ENCODE measurements at regions not wholly inside any gene's neighbourhood (a gene's known extent, or its start where the extent isn't known, plus 50 kb on each side); places are given as distances from the start of the nearest gene placed in this dataset.
"Not testable (repeated sequence)": the region's sequence is repeated elsewhere in the genome, so short reads cannot be mapped to it uniquely, and the experiment has no call there.

- Mint-ChIP-seq H3K27ac (no peak overlapping the region), H3K4me3 (no peak overlapping the region), H3K9me3 (no peaks in the 10 kb centered on the region), H3K27me3 (ENCODE audit: insufficient read depth) (no peaks in the 10 kb centered on the region), H3K36me3 (ENCODE audit: low read depth) (no peaks in the 10 kb centered on the region), H3K4me1 (peaks cover 7% of the 10 kb centered on the region)
- Histone ChIP-seq H3K27ac (ENCODE audit: low read depth, low read length) (no peak overlapping the region), H3K4me1 (ENCODE audit: control insufficient read depth, insufficient read depth, low read length) (peaks cover 3% of the 10 kb centered on the region), H3K4me3 (ENCODE audit: low read length) (no peak overlapping the region), H3K9me3 (ENCODE audit: control insufficient read depth, low read length) (no peaks in the 10 kb centered on the region), H3K36me3 (ENCODE audit: control insufficient read depth, insufficient read depth, low read length) (no peaks in the 10 kb centered on the region), H3K27me3 (ENCODE audit: control insufficient read depth, insufficient read depth, low read length, poor library complexity, severe bottlenecking) (no peaks in the 10 kb centered on the region), H3K9ac (ENCODE audit: extremely low read depth, low read length, poor library complexity, severe bottlenecking) (no peak overlapping the region)
- 94 to 100% methylated on average over 1 of the region's 1 CpG for WGBS, 2 experiments (ENCODE audit: insufficient coverage in 1 of 2, insufficient read length in 1 of 2)
- no peak for DNase-seq
- no peak for TF ChIP-seq CTCF (conservative IDR thresholded peaks at IDR 0.05)
These were observed 155.9 kb downstream of the SEC23IP start for GRCh38 chr10:120048391-120048790.

GRCh38 chr10:120051671-120052070 is 159.1 kb downstream of the SEC23IP start:
- DNase-seq: no peak
- H3K27ac Mint-ChIP-seq: no peak overlapping the region
- Histone ChIP-seq H3K9ac (ENCODE audit: extremely low read depth, low read length, poor library complexity, severe bottlenecking) (no peak overlapping the region), H3K4me3 (ENCODE audit: low read length) (no peak overlapping the region), H3K27ac (ENCODE audit: low read depth, low read length) (no peak overlapping the region), H3K36me3 (ENCODE audit: control insufficient read depth, insufficient read depth, low read length) (no peaks in the 10 kb centered on the region), H3K9me3 (ENCODE audit: control insufficient read depth, low read length) (peaks cover 8% of the 10 kb centered on the region), H3K27me3 (ENCODE audit: control insufficient read depth, insufficient read depth, low read length, poor library complexity, severe bottlenecking) (no peaks in the 10 kb centered on the region), H3K4me1 (ENCODE audit: control insufficient read depth, insufficient read depth, low read length) (peaks cover 3% of the 10 kb centered on the region)
- H3K36me3 Mint-ChIP-seq (ENCODE audit: low read depth): no peaks in the 10 kb centered on the region
- no peaks in the 10 kb centered on the region for H3K27me3 Mint-ChIP-seq (ENCODE audit: insufficient read depth)
- 91 to 98% methylated on average over 4 to 6 of the region's 6 CpGs for WGBS, 2 experiments (ENCODE audit: insufficient coverage in 1 of 2, insufficient read length in 1 of 2)
- peaks cover 7% of the 10 kb centered on the region for H3K4me1 Mint-ChIP-seq
- no peak overlapping the region for H3K4me3 Mint-ChIP-seq
- TF ChIP-seq CTCF (conservative IDR thresholded peaks at IDR 0.05): no peak
- no peaks in the 10 kb centered on the region for H3K9me3 Mint-ChIP-seq

DNA sequence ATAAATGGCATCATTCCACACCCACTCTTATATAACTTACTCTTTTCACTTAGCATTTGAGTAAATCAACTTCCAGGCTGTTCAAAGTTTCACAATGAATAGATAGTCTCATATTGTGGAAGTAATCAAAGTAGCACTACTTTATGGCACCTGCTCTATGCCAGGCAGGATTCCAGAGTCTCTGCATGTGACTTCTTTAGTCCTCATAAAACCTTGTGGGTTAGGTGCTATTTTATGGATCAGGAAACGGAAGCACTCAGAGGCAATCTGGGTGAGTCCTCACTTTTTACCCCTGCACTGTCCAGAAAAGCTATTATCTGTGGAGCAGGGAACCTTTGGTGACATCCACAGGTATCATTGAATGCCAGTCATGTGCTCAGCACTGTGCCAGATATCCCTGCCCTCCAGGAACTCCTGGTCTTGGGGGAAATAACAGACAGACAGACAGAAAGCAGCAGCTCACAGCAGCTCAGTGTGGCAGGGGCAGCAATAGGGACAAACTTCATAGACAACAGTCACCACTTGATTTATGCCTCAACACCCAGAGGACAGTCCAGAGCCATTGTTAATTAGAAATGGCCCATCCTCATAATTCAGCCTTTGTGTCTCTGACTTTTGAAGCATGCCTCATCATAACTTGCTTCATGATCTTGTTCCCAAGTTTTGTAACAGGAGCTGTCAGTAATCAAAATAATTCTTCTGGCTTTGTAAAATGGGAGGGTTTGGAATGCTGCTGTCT is 160.6 kb downstream of the SEC23IP start:
- Mint-ChIP-seq H3K36me3 (ENCODE audit: low read depth) (no peaks in the 10 kb centered on the region), H3K9me3 (no peaks in the 10 kb centered on the region), H3K4me3 (no peak overlapping the region), H3K27ac (no peak overlapping the region), H3K4me1 (peaks cover 11% of the 10 kb centered on the region), H3K27me3 (ENCODE audit: insufficient read depth) (no peaks in the 10 kb centered on the region)
- Histone ChIP-seq H3K27ac (ENCODE audit: low read depth, low read length) (no peak overlapping the region), H3K4me3 (ENCODE audit: low read length) (no peak overlapping the region), H3K4me1 (ENCODE audit: control insufficient read depth, insufficient read depth, low read length) (peaks cover 3% of the 10 kb centered on the region), H3K36me3 (ENCODE audit: control insufficient read depth, insufficient read depth, low read length) (no peaks in the 10 kb centered on the region), H3K9me3 (ENCODE audit: control insufficient read depth, low read length) (peaks cover 8% of the 10 kb centered on the region), H3K27me3 (ENCODE audit: control insufficient read depth, insufficient read depth, low read length, poor library complexity, severe bottlenecking) (no peaks in the 10 kb centered on the region), H3K9ac (ENCODE audit: extremely low read depth, low read length, poor library complexity, severe bottlenecking) (no peak overlapping the region)
- TF ChIP-seq CTCF (conservative IDR thresholded peaks at IDR 0.05): no peak
- WGBS, 2 experiments (ENCODE audit: insufficient coverage in 1 of 2, insufficient read length in 1 of 2): 83 to 89% methylated on average over 1 of the region's 1 CpG
- DNase-seq: no peak

DNA sequence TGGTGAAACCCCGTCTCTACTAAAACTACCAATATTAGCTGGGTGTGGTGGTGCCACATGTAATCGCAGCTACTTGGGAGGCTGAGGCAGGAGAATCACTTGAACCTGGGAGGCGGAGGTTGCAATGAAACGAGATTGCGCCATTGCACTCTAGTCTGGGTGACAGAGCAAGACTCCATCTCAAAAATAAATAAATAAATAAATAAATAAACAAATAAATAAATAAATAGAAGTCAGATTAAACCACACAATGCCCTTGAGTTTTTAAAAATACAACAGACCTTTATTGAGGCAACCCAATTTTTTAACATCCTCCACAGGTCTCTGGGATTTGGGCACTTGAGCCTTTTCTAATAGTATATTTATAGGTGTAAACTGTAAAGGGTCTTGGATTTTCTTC is 167.3 kb downstream of the SEC23IP start:
- not testable (repeated sequence) for H3K27me3 Mint-ChIP-seq (ENCODE audit: insufficient read depth); H3K9me3 Mint-ChIP-seq; H3K27ac ChIP-seq (ENCODE audit: low read depth, low read length); H3K4me1 ChIP-seq (ENCODE audit: control insufficient read depth, insufficient read depth, low read length); DNase-seq; H3K4me3 Mint-ChIP-seq; H3K36me3 Mint-ChIP-seq (ENCODE audit: low read depth); H3K27me3 ChIP-seq (ENCODE audit: control insufficient read depth, insufficient read depth, low read length, poor library complexity, severe bottlenecking); H3K9me3 ChIP-seq (ENCODE audit: control insufficient read depth, low read length); H3K36me3 ChIP-seq (ENCODE audit: control insufficient read depth, insufficient read depth, low read length); H3K4me3 ChIP-seq (ENCODE audit: low read length); H3K9ac ChIP-seq (ENCODE audit: extremely low read depth, low read length, poor library complexity, severe bottlenecking); H3K27ac Mint-ChIP-seq
- peaks cover 11% of the 10 kb centered on the region for H3K4me1 Mint-ChIP-seq
- 95 to 100% methylated on average over 2 to 3 of the region's 5 CpGs for WGBS, 2 experiments (ENCODE audit: insufficient coverage in 1 of 2, insufficient read length in 1 of 2)
